ENCODE measurements at regions not wholly inside any gene's neighbourhood (a gene's known extent, or its start where the extent isn't known, plus 50 kb on each side); places are given as distances from the start of the nearest gene placed in this dataset.

- DNase-seq: no peak
- intact Hi-C loops (cut with DNase I, micrococcal nuclease): no loop called here
- no peak for ATAC-seq
- Histone ChIP-seq H3K4me1 (ENCODE audit: low read depth) (no peaks in the 10 kb centered on the region), H3K36me3 (ENCODE audit: low read depth) (no peaks in the 10 kb centered on the region), H3K4me3 (no peak overlapping the region), H3K9me3 (peaks cover 22% of the 10 kb centered on the region)
- TF ChIP-seq CTCF (IDR thresholded peaks at IDR 0.05): no peak
These were observed 1046.4 kb downstream of the NTRK3 start for GRCh38 chr15:87209891-87210689.

GRCh38 chr15:87207990-87208580 lies 1048.5 kb downstream of the NTRK3 start:
- no peak for ATAC-seq
- no peak for TF ChIP-seq CTCF (IDR thresholded peaks at IDR 0.05)
- peaks cover 26% of the 10 kb centered on the region for H3K9me3 ChIP-seq
- intact Hi-C loops (cut with DNase I, micrococcal nuclease): no loop called here
- DNase-seq: no peak
- H3K4me3 ChIP-seq: no peak overlapping the region
- H3K4me1 ChIP-seq (ENCODE audit: low read depth): no peaks in the 10 kb centered on the region
- no peaks in the 10 kb centered on the region for H3K36me3 ChIP-seq (ENCODE audit: low read depth)

- Histone ChIP-seq H3K4me3 (no peak overlapping the region), H3K4me1 (ENCODE audit: low read depth) (no peaks in the 10 kb centered on the region), H3K9me3 (peaks cover 26% of the 10 kb centered on the region), H3K36me3 (ENCODE audit: low read depth) (no peaks in the 10 kb centered on the region)
- intact Hi-C loops (cut with DNase I, micrococcal nuclease): no loop called here
- DNase-seq (no peak), ATAC-seq (no peak)
- no peak for TF ChIP-seq CTCF (IDR thresholded peaks at IDR 0.05)
These were observed 1049.3 kb downstream of the NTRK3 start for GRCh38 chr15:87207251-87207650.

GRCh38 chr15:87201986-87202385 lies 1054.6 kb downstream of the NTRK3 start:
- Histone ChIP-seq H3K4me3 (no peak overlapping the region), H3K9me3 (peaks cover 10% of the 10 kb centered on the region), H3K36me3 (ENCODE audit: low read depth) (no peaks in the 10 kb centered on the region), H3K4me1 (ENCODE audit: low read depth) (no peaks in the 10 kb centered on the region)
- ATAC-seq (no peak), DNase-seq (no peak)
- intact Hi-C loops (cut with DNase I, micrococcal nuclease): no loop called here
- no peak for TF ChIP-seq CTCF (IDR thresholded peaks at IDR 0.05)

- ATAC-seq: no peak
- no peaks in the 10 kb centered on the region for H3K36me3 ChIP-seq (ENCODE audit: low read depth)
- TF ChIP-seq CTCF (IDR thresholded peaks at IDR 0.05): no peak
- H3K9me3 ChIP-seq: peaks cover 12% of the 10 kb centered on the region
- H3K4me1 ChIP-seq (ENCODE audit: low read depth): no peaks in the 10 kb centered on the region
- no peak for DNase-seq
- intact Hi-C loops (cut with DNase I, micrococcal nuclease): no loop called here
- H3K4me3 ChIP-seq: no peak overlapping the region
These were observed 1056.4 kb downstream of the NTRK3 start for GRCh38 chr15:87200149-87200548.

Measured in mucosa of descending colon (tissue), 3 donors.